PFSK-1 (cell line): ENCODE measurements at regions not wholly inside any gene's neighbourhood (a gene's known extent, or its start where the extent isn't known, plus 50 kb on each side); places are given as distances from the start of the nearest gene placed in this dataset.

ENCODE experiments used
- POLR2AphosphoS5 ChIP-seq: IDR thresholded peaks from 2 replicates; pipeline ENCODE4 v1.6.1; 2012; ENCODE audit warnings: low read depth, mild to moderate bottlenecking, control low read depth, low read length, moderate library complexity
- TAF1 ChIP-seq: IDR thresholded peaks from 2 replicates; pipeline ENCODE4 v1.6.1; 2012; ENCODE audit warnings: low read length, control low read depth, borderline replicate concordance; ENCODE audit not compliant: insufficient read depth

DNA sequence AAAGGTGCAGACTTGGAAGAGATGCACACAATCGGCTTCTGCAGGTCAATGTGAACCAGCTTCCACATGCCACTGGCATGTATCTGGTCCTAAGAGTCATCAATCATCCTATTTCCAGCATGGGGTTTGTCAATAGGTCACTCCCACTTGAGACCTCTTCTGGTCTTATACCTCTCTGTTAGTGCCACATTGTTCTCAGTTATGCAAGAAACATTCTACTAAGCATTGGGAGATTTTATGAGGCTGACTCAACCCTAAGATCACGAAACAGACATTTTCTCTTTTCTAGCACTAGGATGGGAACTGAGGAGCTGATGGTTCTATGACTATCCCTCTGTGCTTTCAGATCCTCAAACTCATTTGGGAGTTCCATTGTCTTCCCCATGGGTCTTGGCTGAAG lies 581.5 kb upstream of the KLF12 start:
- TF ChIP-seq POLR2AphosphoS5: no peak
- TF ChIP-seq TAF1: no peak
